H1 (cell line): ENCODE measurements at regions not wholly inside any gene's neighbourhood (a gene's known extent, or its start where the extent isn't known, plus 50 kb on each side); places are given as distances from the start of the nearest gene placed in this dataset.

Source experiments
- CTCF ChIA-PET: fragments of 300-600 bp; sonication (Branson Sonifier 250); formaldehyde crosslinking; loops from one replicate; lab custom pipeline; 2021; ENCODE audit not compliant: partially characterized antibody; lab: Charles Lee
- POLR2A ChIA-PET: fragments of 300-600 bp; sonication (Branson Sonifier 250); formaldehyde crosslinking; loops from one replicate; lab custom pipeline; 2021; ENCODE audit warnings: inconsistent platforms; ENCODE audit not compliant: partially characterized antibody; lab: Charles Lee
- DNase-seq, 2 experiments: peaks; one replicate each; pipeline versions ENCODE4 v3.0.0 to v3.0.0-alpha.2; 2010 to 2022; ENCODE audit warnings: low spot score in 2 of 2, low read depth in 1 of 2, mixed read lengths in 1 of 2
- FAIRE-seq: peaks from 2 replicates; lab custom pipeline; 2011; peaks lifted over from hg19 to GRCh38; lab: Jason Lieb, UNC
- H2AFZ ChIP-seq: 2 replicates; pipeline ENCODE4 v1.8.1; 2012; ENCODE audit warnings: low read length, inconsistent platforms
- H2AK5ac ChIP-seq: 2 replicates; pipeline ENCODE4 v1.6.1; 2013; ENCODE audit warnings: low read depth, low read length
- H2BK120ac ChIP-seq: replicated peaks from 2 replicates; pipeline ENCODE3; 2013; ENCODE audit warnings: low read depth, low read length, inconsistent platforms
- H2BK12ac ChIP-seq: 2 replicates; pipeline ENCODE4 v1.6.1; 2013; ENCODE audit warnings: low read depth, low read length
- H2BK15ac ChIP-seq: 2 replicates; pipeline ENCODE4 v1.6.1; 2013; ENCODE audit warnings: low read length
- H2BK20ac ChIP-seq: 2 replicates; pipeline ENCODE4 v1.6.1; 2013; ENCODE audit warnings: low read length
- H2BK5ac ChIP-seq: 2 replicates; pipeline ENCODE4 v1.6.1; 2013; ENCODE audit warnings: low read depth, low read length
- H3K14ac ChIP-seq: 2 replicates; pipeline ENCODE4 v1.6.1; 2013; ENCODE audit warnings: inconsistent platforms; ENCODE audit not compliant: insufficient read length
- H3K18ac ChIP-seq: 2 replicates; pipeline ENCODE4 v1.6.1; 2013; ENCODE audit warnings: low read length; ENCODE audit errors: extremely low read depth
- H3K23ac ChIP-seq: 2 replicates; pipeline ENCODE4 v1.6.1; 2013; ENCODE audit warnings: inconsistent platforms; ENCODE audit not compliant: insufficient read length
- H3K23me2 ChIP-seq: 2 replicates; pipeline ENCODE4 v1.6.1; 2013; ENCODE audit warnings: low read depth, low read length
- H3K27ac ChIP-seq: 2 replicates; pipeline ENCODE4 v1.6.1; 2011; ENCODE audit warnings: low read depth, low read length, inconsistent platforms
- H3K27me3 ChIP-seq, 4 experiments: replicated peaks in 1 of 4; 1 replicate in 1 of 4; 2 replicates in 3 of 4; pipeline versions ENCODE4 v1.6.1 to v1.8.1; 2011 to 2013; ENCODE audit warnings: low read length in 3 of 4, mild to moderate bottlenecking in 3 of 4, inconsistent platforms in 2 of 4, mixed read lengths in 2 of 4, moderate library complexity in 1 of 4; ENCODE audit not compliant: control insufficient read depth in 3 of 4, insufficient read depth in 3 of 4; ENCODE audit errors: extremely low read depth in 1 of 4
- H3K36me3 ChIP-seq, 4 experiments: 2 replicates each; pipeline versions ENCODE4 v1.6.1 to v1.8.1; 2011 to 2013; ENCODE audit warnings: mild to moderate bottlenecking in 4 of 4, low read length in 3 of 4, moderate library complexity in 2 of 4, control low read depth in 1 of 4, inconsistent platforms in 1 of 4; ENCODE audit not compliant: insufficient read depth in 4 of 4, control insufficient read depth in 2 of 4
- H3K4ac ChIP-seq: replicated peaks from 2 replicates; pipeline ENCODE3; 2013; ENCODE audit warnings: low read length, low read depth, mixed read lengths, inconsistent platforms; ENCODE audit not compliant: insufficient read length
- H3K4me1 ChIP-seq, 4 experiments: replicated peaks in 1 of 4; 1 replicate in 1 of 4; 2 replicates in 3 of 4; pipeline versions ENCODE4 v1.6.1 to v1.8.1; 2011 to 2013; ENCODE audit warnings: low read length in 3 of 4, inconsistent platforms in 2 of 4, mixed read lengths in 1 of 4; ENCODE audit not compliant: insufficient read depth in 4 of 4, control insufficient read depth in 3 of 4
- H3K4me2 ChIP-seq, 2 experiments: 2 replicates each; pipeline versions ENCODE4 v1.6.1 to v1.8.1; 2011 to 2013; ENCODE audit warnings: low read depth in 2 of 2, low read length in 2 of 2, control low read depth in 1 of 2, inconsistent platforms in 1 of 2, mild to moderate bottlenecking in 1 of 2; ENCODE audit not compliant: insufficient read depth in 1 of 2
- H3K4me3 ChIP-seq, 4 experiments: fragments of 200-600, 300-600 bp in 1 of 4; sonication (generic), shearing (Covaris generic), sonication (Bioruptor Twin) in 1 of 4; 2 replicates each; pipeline versions ENCODE4 v1.5.1 to v1.8.1; 2011 to 2016; ENCODE audit warnings: low read length in 4 of 4, low read depth in 3 of 4, control low read depth in 2 of 4, inconsistent platforms in 2 of 4, mild to moderate bottlenecking in 2 of 4, mixed read lengths in 1 of 4, moderate library complexity in 1 of 4; ENCODE audit not compliant: insufficient read depth in 2 of 4; ENCODE audit errors: extremely low read depth in 1 of 4
- H3K56ac ChIP-seq: replicated peaks from 2 replicates; pipeline ENCODE3; 2013; ENCODE audit warnings: low read depth, mild to moderate bottlenecking, mixed read lengths, low read length, inconsistent platforms; ENCODE audit not compliant: insufficient read length
- H3K79me1 ChIP-seq: 2 replicates; pipeline ENCODE4 v1.6.1; 2013; ENCODE audit warnings: low read depth, low read length, control low read depth
- H3K79me2 ChIP-seq, 2 experiments: 2 replicates each; pipeline versions ENCODE4 v1.6.1 to v1.8.1; 2012 to 2013; ENCODE audit warnings: low read length in 2 of 2, mild to moderate bottlenecking in 2 of 2, inconsistent platforms in 1 of 2; ENCODE audit not compliant: insufficient read depth in 2 of 2, control insufficient read depth in 1 of 2
- H3K9ac ChIP-seq, 4 experiments: replicated peaks in 1 of 4; 1 replicate in 1 of 4; 2 replicates in 3 of 4; pipeline versions ENCODE4 v1.6.1 to v1.8.1; 2011 to 2013; ENCODE audit warnings: low read depth in 3 of 4, low read length in 3 of 4, control low read depth in 2 of 4, mild to moderate bottlenecking in 2 of 4, moderate library complexity in 2 of 4, inconsistent platforms in 1 of 4; ENCODE audit errors: extremely low read depth in 1 of 4
- H3K9me3 ChIP-seq, 2 experiments: 2 replicates each; pipeline versions ENCODE4 v1.6.1 to v1.8.1; 2012 to 2013; ENCODE audit warnings: mild to moderate bottlenecking in 2 of 2, moderate library complexity in 2 of 2, control low read depth in 1 of 2, inconsistent platforms in 1 of 2, low read depth in 1 of 2, low read length in 1 of 2, mixed read lengths in 1 of 2; ENCODE audit not compliant: insufficient read depth in 2 of 2
- H4K20me1 ChIP-seq, 2 experiments: replicated peaks in 1 of 2; 2 replicates each; pipeline versions ENCODE3 to v1.8.1; 2011 to 2013; ENCODE audit warnings: inconsistent platforms in 2 of 2, low read length in 2 of 2, mild to moderate bottlenecking in 1 of 2; ENCODE audit not compliant: insufficient read depth in 2 of 2, control insufficient read depth in 1 of 2
- H4K5ac ChIP-seq: 2 replicates; pipeline ENCODE4 v1.6.1; 2013; ENCODE audit warnings: low read length, low read depth, mixed read lengths, inconsistent platforms; ENCODE audit not compliant: insufficient read length
- H4K8ac ChIP-seq: 2 replicates; pipeline ENCODE4 v1.8.0; 2013; ENCODE audit warnings: mild to moderate bottlenecking, moderate library complexity, low read length, inconsistent platforms; ENCODE audit not compliant: insufficient read depth; ENCODE audit errors: extremely low read depth
- H4K91ac ChIP-seq: replicated peaks from 2 replicates; pipeline ENCODE3; 2013; ENCODE audit warnings: low read length, mixed read lengths, inconsistent platforms; ENCODE audit not compliant: insufficient read length
- CTCF ChIP-seq, 3 experiments: IDR thresholded peaks; 1 replicate in 2 of 3; 2 replicates in 1 of 3; pipeline versions ENCODE4 v1.5.1 to v1.6.1; 2011; ENCODE audit warnings: low read length in 3 of 3, mild to moderate bottlenecking in 3 of 3, inconsistent platforms in 2 of 3, low read depth in 1 of 3, moderate library complexity in 1 of 3; ENCODE audit not compliant: insufficient read depth in 1 of 3; ENCODE audit errors: control extremely low read depth in 1 of 3
- HDAC2 ChIP-seq, 2 experiments: fragments of 300-600 bp in 1 of 2; sonication (generic) in 1 of 2; IDR thresholded peaks; 2 replicates each; pipeline ENCODE4 v1.6.1; 2011 to 2012; ENCODE audit warnings: low read depth in 2 of 2, low read length in 2 of 2, mild to moderate bottlenecking in 2 of 2, moderate library complexity in 2 of 2, borderline replicate concordance in 1 of 2, inconsistent platforms in 1 of 2
- MAFK ChIP-seq: IDR thresholded peaks from 2 replicates; pipeline ENCODE4 v1.6.1; 2012; ENCODE audit warnings: low read depth, mild to moderate bottlenecking, improper control_type of control experiment, low read length
- NANOG ChIP-seq: IDR thresholded peaks from 2 replicates; pipeline ENCODE4 v1.6.1; 2011; ENCODE audit warnings: low read length, low read depth, mild to moderate bottlenecking, inconsistent platforms; ENCODE audit not compliant: insufficient read depth, poor library complexity, severe bottlenecking
- WGBS, 2 experiments: shearing (Covaris generic) in 1 of 2; methylation state at CpG; one replicate each; pipeline versions ENCODE4 v1.1.6 to v1.1.7; 2013 to 2015; ENCODE audit warnings: low lambda C conversion rate in 2 of 2, mixed read lengths in 2 of 2, inconsistent platforms in 1 of 2, low coverage in 1 of 2, missing lambda C conversion rate in 1 of 2; ENCODE audit not compliant: insufficient replicate concordance in 2 of 2, insufficient coverage in 1 of 2, insufficient read length in 1 of 2; ENCODE audit errors: extremely low coverage in 1 of 2, missing lambda C conversion rate in 1 of 2; 5-methylcytosine and 5-hydroxymethylcytosine counted together
- TF ChIP-seq, protein P1 (sequence below): IDR thresholded peaks from 2 replicates; pipeline ENCODE4 v1.6.1; 2011; ENCODE audit warnings: low read depth, mild to moderate bottlenecking, low read length; ENCODE audit not compliant: insufficient read depth

DNA sequence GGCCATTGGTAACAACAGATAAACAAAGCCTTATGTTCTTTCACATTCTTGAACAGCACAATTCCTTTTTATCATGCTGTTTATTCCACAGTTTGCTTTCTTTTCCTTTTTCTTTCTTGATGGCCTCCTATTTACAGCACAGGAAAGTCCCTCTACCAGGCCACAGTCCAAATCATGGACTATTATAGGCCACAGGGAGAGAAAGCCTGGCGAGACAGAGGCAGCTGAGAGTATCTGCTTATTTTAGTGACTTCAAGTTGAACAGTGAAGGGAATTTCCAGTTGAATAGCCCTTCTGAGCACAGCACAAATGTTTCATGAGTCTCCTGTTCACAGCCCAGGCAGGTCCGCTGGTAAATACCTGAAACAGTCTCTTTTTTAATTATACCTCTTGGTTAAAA lies 263.7 kb upstream of the ARID1B start:
- Histone ChIP-seq H3K14ac (no peak overlapping the region), H4K8ac (no peak overlapping the region), H2BK15ac (no peak overlapping the region), H2AK5ac (no peak overlapping the region), H3K4ac (no peak overlapping the region), H2BK120ac (no peak overlapping the region), H3K4me2 (no peak overlapping the region), H3K27ac (no peak overlapping the region), H3K79me2 (no peaks in the 10 kb centered on the region), H4K91ac (no peak overlapping the region), H3K18ac (no peak overlapping the region), H4K5ac (no peak overlapping the region), H3K4me1 (no peaks in the 10 kb centered on the region), H2BK20ac (no peak overlapping the region), H3K27me3 (no peaks in the 10 kb centered on the region), H3K9me3 (no peaks in the 10 kb centered on the region), H3K56ac (no peak overlapping the region), H2BK12ac (no peak overlapping the region), H3K4me3 (no peak overlapping the region), H3K23me2 (no peaks in the 10 kb centered on the region), H3K36me3 (no peaks in the 10 kb centered on the region), H3K9ac (no peak overlapping the region), H2BK5ac (no peak overlapping the region), H3K23ac (no peak overlapping the region), H3K79me1 (no peaks in the 10 kb centered on the region; the same call in 1 of the 2 replicates), H4K20me1 (no peaks in the 10 kb centered on the region), H2AFZ (no peak overlapping the region)
- ChIA-PET POLR2A (no interaction called here), CTCF (no interaction called here)
- no peak for FAIRE-seq
- DNase-seq, result no peak
- 87% methylated on average over 2 of the region's 2 CpGs; no CpG with 5 or more reads in 1 of the 2 experiments for WGBS, 2 experiments
- TF ChIP-seq MAFK (no peak), CTCF (IDR thresholded peaks at IDR 0.05; ENCODE audit: control extremely low read depth in 1 of 3, insufficient read depth in 1 of 3, low read depth in 1 of 3, low read length in 3 of 3) (no peak), HDAC2 (IDR thresholded peaks at IDR 0.05; ENCODE audit: borderline replicate concordance in 1 of 2, low read depth in 2 of 2, low read length in 2 of 2) (no peak), NANOG (no peak)
- TF ChIP-seq, protein P1, sequence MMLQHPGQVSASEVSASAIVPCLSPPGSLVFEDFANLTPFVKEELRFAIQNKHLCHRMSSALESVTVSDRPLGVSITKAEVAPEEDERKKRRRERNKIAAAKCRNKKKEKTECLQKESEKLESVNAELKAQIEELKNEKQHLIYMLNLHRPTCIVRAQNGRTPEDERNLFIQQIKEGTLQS, result no peak
